Lung (tissue), 11 donors: ENCODE measurements at regions not wholly inside any gene's neighbourhood (a gene's known extent, or its start where the extent isn't known, plus 50 kb on each side); places are given as distances from the start of the nearest gene placed in this dataset.

Experiments used
- ATAC-seq: fragments of 200-7000 bp; cut with Tn5 transposase; one replicate; pipeline ENCODE4 v1.9.1; 2020; ENCODE audit warnings: moderate number of reproducible peaks; ENCODE audit not compliant: insufficient read depth, low FRiP score
- DNase-seq, 3 donors: peaks; one replicate each; pipeline ENCODE4 v3.0.0-alpha.2; 2013 to 2017
- H3K27ac ChIP-seq, 2 donors: one replicate each; pipeline ENCODE4 v1.5.1; 2013; ENCODE audit warnings: mild to moderate bottlenecking in 2 of 2, moderate library complexity in 2 of 2, control low read depth in 1 of 2, inconsistent platforms in 1 of 2, low read depth in 1 of 2, low read length in 1 of 2
- H3K27me3 ChIP-seq, 3 donors: one replicate each; pipeline ENCODE4 v1.5.1; 2013; ENCODE audit warnings: low read length in 2 of 3; ENCODE audit not compliant: control insufficient read depth in 3 of 3, insufficient read depth in 3 of 3
- H3K36me3 ChIP-seq, 4 donors: one replicate each; pipeline ENCODE4 v1.5.1; 2013; ENCODE audit warnings: low read length in 4 of 4, mild to moderate bottlenecking in 1 of 4, moderate library complexity in 1 of 4; ENCODE audit not compliant: control insufficient read depth in 4 of 4, insufficient read depth in 4 of 4
- H3K4me1 ChIP-seq, 5 donors: one replicate each; pipeline ENCODE4 v1.5.1; 2013; ENCODE audit warnings: low read length in 5 of 5, mild to moderate bottlenecking in 2 of 5, moderate library complexity in 1 of 5; ENCODE audit not compliant: control insufficient read depth in 5 of 5, insufficient read depth in 5 of 5
- H3K4me3 ChIP-seq: one replicate; pipeline ENCODE4 v1.5.1; 2013; ENCODE audit warnings: mild to moderate bottlenecking, control low read depth, moderate library complexity
- H3K9ac ChIP-seq, 2 donors: one replicate each; pipeline ENCODE4 v1.5.1; 2013; ENCODE audit warnings: low read length in 2 of 2, control low read depth in 1 of 2; ENCODE audit not compliant: insufficient read depth in 1 of 2
- H3K9me3 ChIP-seq, 4 donors: one replicate each; pipeline ENCODE4 v1.5.1; 2013; ENCODE audit warnings: low read length in 3 of 4, mild to moderate bottlenecking in 1 of 4, moderate library complexity in 1 of 4; ENCODE audit not compliant: control insufficient read depth in 4 of 4, insufficient read depth in 3 of 4
- WGBS, 2 donors: extraction: QIAGEN DNeasy Blood & Tissue Kit; methylation state at CpG; one replicate each; pipeline ENCODE4 v1.1.7; 2013; 5-methylcytosine and 5-hydroxymethylcytosine counted together
- TF ChIP-seq, protein P1 (sequence below): IDR thresholded peaks from 2 replicates; pipeline ENCODE4 v1.5.1; 2012; ENCODE audit warnings: mild to moderate bottlenecking; ENCODE audit errors: control extremely low read depth, extremely low read depth
- donor health status: control.
- donor health status: control.
- donor health status: Bipolar disorder and iron deficiency.
- donor health status: healthy.
- donor health status: DM: yes; HTN: yes; CAD: no.

DNA sequence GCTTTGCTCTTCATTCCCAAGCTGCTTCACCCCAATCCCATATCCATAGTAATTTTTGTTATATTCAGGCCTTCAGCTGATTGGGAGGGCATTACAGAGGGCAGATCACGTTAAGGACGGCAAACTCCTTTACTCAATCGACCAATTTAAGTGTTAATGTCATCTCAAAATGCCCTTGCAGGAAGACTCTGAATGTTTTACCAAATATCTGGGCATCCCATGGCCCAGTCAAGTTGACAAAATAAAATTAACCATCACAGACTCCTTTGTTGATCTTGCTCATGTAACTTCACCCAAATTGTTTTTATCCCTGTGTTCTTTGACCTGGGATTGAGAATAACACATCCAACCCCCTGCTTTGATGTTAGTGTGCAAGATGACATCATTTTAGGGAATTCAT lies 1018.3 kb upstream of the LCORL start:
- Histone ChIP-seq H3K4me3 (no peak overlapping the region), H3K9me3 (peaks cover 0 to 3% (median 0%) of the 10 kb centered on the region in 4 donors), H3K9ac (no peak overlapping the region), H3K4me1 (no peaks in the 10 kb centered on the region), H3K27me3 (no peaks in the 10 kb centered on the region), H3K36me3 (no peaks in the 10 kb centered on the region), H3K27ac (no peak overlapping the region)
- TF ChIP-seq, protein P1, sequence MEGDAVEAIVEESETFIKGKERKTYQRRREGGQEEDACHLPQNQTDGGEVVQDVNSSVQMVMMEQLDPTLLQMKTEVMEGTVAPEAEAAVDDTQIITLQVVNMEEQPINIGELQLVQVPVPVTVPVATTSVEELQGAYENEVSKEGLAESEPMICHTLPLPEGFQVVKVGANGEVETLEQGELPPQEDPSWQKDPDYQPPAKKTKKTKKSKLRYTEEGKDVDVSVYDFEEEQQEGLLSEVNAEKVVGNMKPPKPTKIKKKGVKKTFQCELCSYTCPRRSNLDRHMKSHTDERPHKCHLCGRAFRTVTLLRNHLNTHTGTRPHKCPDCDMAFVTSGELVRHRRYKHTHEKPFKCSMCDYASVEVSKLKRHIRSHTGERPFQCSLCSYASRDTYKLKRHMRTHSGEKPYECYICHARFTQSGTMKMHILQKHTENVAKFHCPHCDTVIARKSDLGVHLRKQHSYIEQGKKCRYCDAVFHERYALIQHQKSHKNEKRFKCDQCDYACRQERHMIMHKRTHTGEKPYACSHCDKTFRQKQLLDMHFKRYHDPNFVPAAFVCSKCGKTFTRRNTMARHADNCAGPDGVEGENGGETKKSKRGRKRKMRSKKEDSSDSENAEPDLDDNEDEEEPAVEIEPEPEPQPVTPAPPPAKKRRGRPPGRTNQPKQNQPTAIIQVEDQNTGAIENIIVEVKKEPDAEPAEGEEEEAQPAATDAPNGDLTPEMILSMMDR = no peak
- no peak for DNase-seq
- 85 to 87% methylated on average over 3 of the region's 3 CpGs for WGBS, 2 donors
- ATAC-seq = no peak

DNA sequence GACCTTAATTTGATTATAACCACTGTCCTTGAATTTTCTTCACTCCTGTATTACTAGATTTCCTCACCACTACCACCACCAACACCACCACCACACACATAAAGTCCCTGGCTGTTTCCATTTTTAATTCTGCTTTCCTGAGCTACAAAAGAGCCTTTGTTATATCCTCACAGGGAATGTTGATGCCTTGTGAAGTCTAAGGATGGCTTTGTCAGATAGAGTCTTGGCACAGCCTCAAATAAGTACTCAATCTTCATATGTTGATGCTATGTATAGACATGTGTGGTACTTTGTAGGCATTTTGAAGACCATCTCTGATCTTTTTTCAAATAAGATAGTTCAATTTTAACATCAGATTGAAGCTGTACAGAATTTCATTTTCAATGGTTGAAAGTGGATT lies 1016.7 kb upstream of the LCORL start:
- ATAC-seq (no peak), DNase-seq (no peak)
- Histone ChIP-seq H3K9ac (no peak overlapping the region), H3K4me1 (no peaks in the 10 kb centered on the region), H3K36me3 (no peaks in the 10 kb centered on the region), H3K9me3 (peaks cover 0 to 3% (median 0%) of the 10 kb centered on the region in 4 donors), H3K27ac (no peak overlapping the region), H3K27me3 (no peaks in the 10 kb centered on the region), H3K4me3 (no peak overlapping the region)
- TF ChIP-seq, protein P1 = no peak

DNA sequence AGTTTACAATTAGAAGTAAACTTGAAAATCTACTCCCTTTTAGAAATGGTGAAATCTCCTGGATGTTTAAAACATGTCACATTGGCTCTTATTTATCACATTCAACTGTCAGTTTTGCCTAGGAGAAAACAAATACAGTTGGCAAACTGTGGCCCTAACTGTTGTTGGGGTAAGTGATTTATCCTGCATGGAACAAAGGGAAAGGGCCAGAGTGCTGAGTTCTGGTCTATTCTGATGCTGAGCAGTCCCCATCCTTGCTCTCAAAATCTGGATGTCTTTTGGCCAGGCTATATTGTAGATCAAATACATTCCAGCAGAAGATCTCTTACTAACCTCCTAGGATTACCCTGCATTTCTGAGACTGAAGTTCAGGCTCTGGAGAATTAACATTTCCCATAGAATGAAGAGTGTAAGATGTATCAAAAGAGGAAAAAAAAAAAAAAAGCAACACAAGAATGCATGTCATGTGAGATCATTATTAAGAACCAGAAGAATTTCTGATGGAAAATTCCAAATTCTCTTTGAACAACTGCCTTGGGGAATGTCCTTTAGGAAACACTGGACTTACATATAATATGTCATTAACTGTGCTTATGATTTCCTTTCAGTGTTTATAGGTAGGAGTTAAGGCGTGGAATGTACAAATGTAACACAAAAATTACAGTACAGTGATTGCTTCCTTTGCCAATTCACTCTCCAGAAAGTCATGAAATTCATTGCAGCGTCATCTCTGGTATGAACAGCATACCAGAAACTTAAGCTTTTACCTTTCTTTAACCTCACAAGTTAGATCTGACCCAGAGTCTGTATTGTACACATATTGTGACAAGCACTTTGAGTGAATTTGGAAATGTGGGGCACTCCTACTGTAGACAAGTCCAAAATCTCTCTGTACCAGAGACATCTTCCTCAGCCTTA lies 1012.5 kb upstream of the LCORL start:
- H3K27me3 ChIP-seq = no peaks in the 10 kb centered on the region
- H3K9me3 ChIP-seq = no peaks in the 10 kb centered on the region
- DNase-seq (no peak), ATAC-seq (no peak)
- WGBS, 2 donors = 70 to 76% methylated on average over 2 of the region's 2 CpGs
- TF ChIP-seq, protein P1 = no peak
- H3K27ac ChIP-seq = no peak overlapping the region
- no peak overlapping the region for H3K9ac ChIP-seq
- H3K4me3 ChIP-seq = no peak overlapping the region
- H3K4me1 ChIP-seq = peaks cover 0 to 13% (median 0%) of the 10 kb centered on the region in 5 donors
- H3K36me3 ChIP-seq = no peaks in the 10 kb centered on the region

DNA sequence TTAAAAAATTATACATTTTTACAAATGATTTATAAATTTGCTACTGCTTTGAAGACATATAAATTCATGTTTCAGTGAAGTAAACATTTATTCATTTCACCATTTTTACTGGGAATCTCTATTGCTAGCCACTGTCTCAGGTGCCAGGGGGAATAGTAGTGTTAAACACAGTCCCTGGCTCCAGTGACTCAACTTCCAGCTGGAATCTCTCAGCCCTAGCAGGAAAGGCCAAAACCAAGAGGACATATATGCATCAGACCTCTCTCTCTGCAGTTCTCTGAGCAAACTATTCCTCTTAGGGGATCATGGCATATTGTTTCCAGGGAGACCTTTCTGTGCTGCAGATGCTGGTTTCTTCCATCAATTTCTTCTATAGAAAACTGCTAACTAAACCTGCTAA lies 1009.0 kb upstream of the LCORL start:
- peak in 2 of 3 donors; percentile 14 to 38 for DNase-seq
- no peak for ATAC-seq
- Histone ChIP-seq H3K4me1 (peaks cover 0 to 19% (median 0%) of the 10 kb centered on the region in 5 donors), H3K36me3 (no peaks in the 10 kb centered on the region), H3K27ac (no peak overlapping the region), H3K4me3 (no peak overlapping the region), H3K9me3 (no peaks in the 10 kb centered on the region), H3K27me3 (no peaks in the 10 kb centered on the region), H3K9ac (no peak overlapping the region)
- TF ChIP-seq, protein P1 = no peak
